HepG2 (cell line): ENCODE measurements at regions not wholly inside any gene's neighbourhood (a gene's known extent, or its start where the extent isn't known, plus 50 kb on each side); places are given as distances from the start of the nearest gene placed in this dataset.

Source experiments
- ATAC-seq: fragments of 200-7000 bp; cut with Tn5 transposase; 3 replicates; pipeline ENCODE4 v1.9.1; 2020; ENCODE audit warnings: mild to moderate bottlenecking, moderate library complexity
- BruUV-seq: library from RNA; stranded (reverse); fragments of 400-500 nt; replicated peaks from 2 replicates; lab custom pipeline; 2021; lab: Mats Ljungman, UMichigan
- CTCF ChIA-PET: fragments of 300-600 bp; formaldehyde crosslinking; extraction: SDS; loops from one replicate; lab custom pipeline; 2021; ENCODE audit warnings: low total read pairs, inconsistent platforms, low intra/inter-chr PET ratio; lab: Yijun Ruan, JAX
- POLR2A ChIA-PET: fragments of 350-600 bp; sonication (Branson Sonifier 250); formaldehyde crosslinking; loops from one replicate; lab custom pipeline; 2020; ENCODE audit warnings: antibody characterized with exemption, inconsistent platforms; lab: Yijun Ruan, JAX
- DNase-seq: peaks from one replicate; pipeline ENCODE4 v3.0.0-alpha.2; 2015; ENCODE audit warnings: low spot score
- FAIRE-seq: peaks from 3 replicates; lab custom pipeline; 2011; peaks lifted over from hg19 to GRCh38; lab: Jason Lieb, UNC
- H2AFZ ChIP-seq: one replicate; pipeline ENCODE4 v1.6.1; 2011; ENCODE audit warnings: low read length, inconsistent platforms
- H3K27ac ChIP-seq: fragments of 300-600 bp; 3 replicates; pipeline ENCODE4 v1.8.0; 2011; ENCODE audit warnings: mixed run types, mild to moderate bottlenecking, mixed read lengths, low read length, inconsistent platforms; ENCODE audit not compliant: insufficient read depth; ENCODE audit errors: extremely low read length
- H3K27me3 ChIP-seq, 2 experiments: fragments of 200-600 bp in 1 of 2; 2 replicates in 1 of 2; 3 replicates in 1 of 2; pipeline versions ENCODE4 v1.6.0 to v1.8.0; 2011; ENCODE audit warnings: low read length in 2 of 2, mild to moderate bottlenecking in 2 of 2, moderate library complexity in 2 of 2, inconsistent platforms in 1 of 2; ENCODE audit not compliant: insufficient read depth in 2 of 2, control insufficient read depth in 1 of 2
- H3K36me3 ChIP-seq, 2 experiments: fragments of 200-600 bp in 1 of 2; replicated peaks in 1 of 2; 2 replicates in 1 of 2; 3 replicates in 1 of 2; pipeline versions ENCODE4 v1.5.1 to v1.8.0; 2011; ENCODE audit warnings: low read length in 2 of 2, inconsistent platforms in 1 of 2; ENCODE audit not compliant: insufficient read depth in 2 of 2, control insufficient read depth in 1 of 2
- H3K4me1 ChIP-seq: 2 replicates; pipeline ENCODE4 v1.5.1; 2012; ENCODE audit warnings: low read length, inconsistent platforms; ENCODE audit not compliant: insufficient read depth
- H3K4me2 ChIP-seq: 2 replicates; pipeline ENCODE4 v1.6.0; 2011; ENCODE audit warnings: low read depth, low read length, inconsistent platforms
- H3K4me3 ChIP-seq, 3 experiments: fragments of 200-600 bp in 1 of 3; sonication (generic), shearing (Covaris generic) in 1 of 3; replicated peaks in 1 of 3; 2 replicates each; pipeline ENCODE4 v1.5.1; 2011 to 2016; ENCODE audit warnings: low read length in 3 of 3, inconsistent platforms in 2 of 3, low read depth in 2 of 3, mild to moderate bottlenecking in 2 of 3, control low read depth in 1 of 3, mixed read lengths in 1 of 3; ENCODE audit not compliant: insufficient read depth in 1 of 3
- H3K79me2 ChIP-seq: one replicate; pipeline ENCODE4 v1.6.1; 2011; ENCODE audit warnings: low read length, inconsistent platforms; ENCODE audit not compliant: insufficient read depth
- H3K9ac ChIP-seq: 2 replicates; pipeline ENCODE4 v1.6.0; 2011; ENCODE audit warnings: mild to moderate bottlenecking, low read depth, low read length, inconsistent platforms; ENCODE audit not compliant: insufficient read depth
- H3K9me3 ChIP-seq: 2 replicates; pipeline ENCODE4 v1.5.1; 2012; ENCODE audit warnings: mild to moderate bottlenecking, low read length
- H4K20me1 ChIP-seq: 2 replicates; pipeline ENCODE4 v1.6.0; 2011; ENCODE audit warnings: inconsistent platforms, mild to moderate bottlenecking, low read length, moderate library complexity; ENCODE audit not compliant: insufficient read depth
- FOSL2 ChIP-seq: sonication (generic); formaldehyde crosslinking; IDR thresholded peaks from 2 replicates; pipeline ENCODE4 v1.4.0; 2020; ENCODE audit warnings: missing genetic modification reagents
- HMG20A ChIP-seq: IDR thresholded peaks from 2 replicates; pipeline ENCODE4 v1.6.1; 2016; ENCODE audit warnings: borderline replicate concordance
- NFRKB ChIP-seq: fragments of 450-650 bp; IDR thresholded peaks from 2 replicates; pipeline ENCODE4 v1.6.1; 2017
- PHB2 ChIP-seq: fragments of 450-650 bp; IDR thresholded peaks from 2 replicates; pipeline ENCODE4 v1.6.1; 2018; ENCODE audit not compliant: partially characterized antibody
- ZNF274 ChIP-seq: sonication (generic); formaldehyde crosslinking; IDR thresholded peaks from 2 replicates; pipeline ENCODE4 v1.5.1; 2020; ENCODE audit warnings: mild to moderate bottlenecking, missing genetic modification reagents
- ZNF552 ChIP-seq: sonication (generic); formaldehyde crosslinking; IDR thresholded peaks from 2 replicates; pipeline ENCODE4 v1.9.0; 2022; ENCODE audit warnings: missing genetic modification reagents, mild to moderate bottlenecking, borderline replicate concordance
- WGBS: methylation state at CpG from one replicate; pipeline ENCODE4 v1.1.6; 2017; ENCODE audit warnings: low lambda C conversion rate; 5-methylcytosine and 5-hydroxymethylcytosine counted together
- in situ Hi-C: cut with HindIII; loops from 2 replicates; pipeline ENCODE4 v1.10.0; 2017; ENCODE audit warnings: low pct_unique_long_range_greater_than_20kb; ENCODE audit not compliant: extremely low pct_ligation_motif_present
- intact Hi-C: fragments of 100-400 bp; cut with micrococcal nuclease; formaldehyde crosslinking; loops from one replicate; pipeline ENCODE4 v1.10.0; 2022; ENCODE audit not compliant: unreplicated experiment
- TF ChIP-seq, protein P1 (sequence below): sonication (generic); formaldehyde crosslinking; IDR thresholded peaks from 2 replicates; pipeline ENCODE4 v1.5.0; 2020; ENCODE audit warnings: missing genetic modification reagents
- TF ChIP-seq, protein P2 (sequence below): sonication (generic); formaldehyde crosslinking; IDR thresholded peaks from 2 replicates; pipeline ENCODE4 v1.4.0; 2020; ENCODE audit warnings: missing genetic modification reagents
- TF ChIP-seq, protein P3 (sequence below): sonication (generic); formaldehyde crosslinking; conservative IDR thresholded peaks from 2 replicates; pipeline ENCODE4 v1.5.0; 2020; ENCODE audit warnings: missing genetic modification reagents
- TF ChIP-seq, protein P4 (sequence below): sonication (generic); formaldehyde crosslinking; IDR thresholded peaks from 2 replicates; pipeline ENCODE4 v1.4.0; 2020; ENCODE audit warnings: missing genetic modification reagents, borderline replicate concordance
- TF ChIP-seq, protein P5 (sequence below): fragments of 450-650 bp; IDR thresholded peaks from 2 replicates; pipeline ENCODE4 v1.6.1; 2016

DNA sequence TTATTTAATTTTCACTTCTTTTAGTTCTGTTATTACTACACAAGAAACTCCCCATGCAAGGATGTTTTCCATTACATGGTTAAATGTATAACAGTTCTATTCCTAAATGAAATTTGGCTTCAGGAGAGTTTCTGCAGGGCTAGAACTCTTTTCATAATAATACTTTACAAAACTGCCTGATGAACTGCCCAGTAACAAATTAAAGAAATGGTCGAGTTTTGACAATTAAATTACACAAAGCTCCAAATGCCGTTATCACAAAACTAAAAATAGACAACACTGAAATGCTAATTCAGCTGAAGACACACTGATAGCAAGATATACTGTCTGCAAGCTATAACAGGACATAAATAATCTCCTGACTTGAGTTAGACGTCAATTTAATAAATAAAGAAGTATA is 435.2 kb upstream of the CCDC54 start:
- H3K9me3 ChIP-seq: no peaks in the 10 kb centered on the region
- no peak overlapping the region for H2AFZ ChIP-seq
- no TSS peak for BruUV-seq
- no peaks in the 10 kb centered on the region for H3K4me1 ChIP-seq
- H3K4me3 ChIP-seq: no peak overlapping the region
- in situ Hi-C loops (no loop called here), intact Hi-C loops (no loop called here)
- no peak overlapping the region for H3K9ac ChIP-seq
- no peaks in the 10 kb centered on the region for H3K79me2 ChIP-seq
- 15% methylated on average over 3 of the region's 3 CpGs for WGBS
- H3K27ac ChIP-seq: no peak overlapping the region
- H3K4me2 ChIP-seq: no peak overlapping the region
- H3K27me3 ChIP-seq: no peaks in the 10 kb centered on the region
- CTCF ChIA-PET: no interaction called here
- no peaks in the 10 kb centered on the region for H3K36me3 ChIP-seq
- no peak for ATAC-seq
- POLR2A ChIA-PET: no interaction called here
- H4K20me1 ChIP-seq: no peaks in the 10 kb centered on the region
- FAIRE-seq: no peak
- no peak for DNase-seq
- TF ChIP-seq ZNF552 (no peak), PHB2 (no peak), ZNF274 (no peak), NFRKB (no peak), HMG20A (CRISPR knock-in tag) (no peak), FOSL2 (no peak)
- TF ChIP-seq, protein P1, sequence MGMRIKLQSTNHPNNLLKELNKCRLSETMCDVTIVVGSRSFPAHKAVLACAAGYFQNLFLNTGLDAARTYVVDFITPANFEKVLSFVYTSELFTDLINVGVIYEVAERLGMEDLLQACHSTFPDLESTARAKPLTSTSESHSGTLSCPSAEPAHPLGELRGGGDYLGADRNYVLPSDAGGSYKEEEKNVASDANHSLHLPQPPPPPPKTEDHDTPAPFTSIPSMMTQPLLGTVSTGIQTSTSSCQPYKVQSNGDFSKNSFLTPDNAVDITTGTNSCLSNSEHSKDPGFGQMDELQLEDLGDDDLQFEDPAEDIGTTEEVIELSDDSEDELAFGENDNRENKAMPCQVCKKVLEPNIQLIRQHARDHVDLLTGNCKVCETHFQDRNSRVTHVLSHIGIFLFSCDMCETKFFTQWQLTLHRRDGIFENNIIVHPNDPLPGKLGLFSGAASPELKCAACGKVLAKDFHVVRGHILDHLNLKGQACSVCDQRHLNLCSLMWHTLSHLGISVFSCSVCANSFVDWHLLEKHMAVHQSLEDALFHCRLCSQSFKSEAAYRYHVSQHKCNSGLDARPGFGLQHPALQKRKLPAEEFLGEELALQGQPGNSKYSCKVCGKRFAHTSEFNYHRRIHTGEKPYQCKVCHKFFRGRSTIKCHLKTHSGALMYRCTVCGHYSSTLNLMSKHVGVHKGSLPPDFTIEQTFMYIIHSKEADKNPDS (CRISPR knock-in tag): no peak
- TF ChIP-seq, protein P2, sequence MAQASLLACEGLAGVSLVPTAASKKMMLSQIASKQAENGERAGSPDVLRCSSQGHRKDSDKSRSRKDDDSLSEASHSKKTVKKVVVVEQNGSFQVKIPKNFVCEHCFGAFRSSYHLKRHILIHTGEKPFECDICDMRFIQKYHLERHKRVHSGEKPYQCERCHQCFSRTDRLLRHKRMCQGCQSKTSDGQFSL (CRISPR knock-in tag): no peak
- TF ChIP-seq, protein P3, sequence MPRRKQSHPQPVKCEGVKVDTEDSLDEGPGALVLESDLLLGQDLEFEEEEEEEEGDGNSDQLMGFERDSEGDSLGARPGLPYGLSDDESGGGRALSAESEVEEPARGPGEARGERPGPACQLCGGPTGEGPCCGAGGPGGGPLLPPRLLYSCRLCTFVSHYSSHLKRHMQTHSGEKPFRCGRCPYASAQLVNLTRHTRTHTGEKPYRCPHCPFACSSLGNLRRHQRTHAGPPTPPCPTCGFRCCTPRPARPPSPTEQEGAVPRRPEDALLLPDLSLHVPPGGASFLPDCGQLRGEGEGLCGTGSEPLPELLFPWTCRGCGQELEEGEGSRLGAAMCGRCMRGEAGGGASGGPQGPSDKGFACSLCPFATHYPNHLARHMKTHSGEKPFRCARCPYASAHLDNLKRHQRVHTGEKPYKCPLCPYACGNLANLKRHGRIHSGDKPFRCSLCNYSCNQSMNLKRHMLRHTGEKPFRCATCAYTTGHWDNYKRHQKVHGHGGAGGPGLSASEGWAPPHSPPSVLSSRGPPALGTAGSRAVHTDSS (CRISPR knock-in tag): no peak
- TF ChIP-seq, protein P4, sequence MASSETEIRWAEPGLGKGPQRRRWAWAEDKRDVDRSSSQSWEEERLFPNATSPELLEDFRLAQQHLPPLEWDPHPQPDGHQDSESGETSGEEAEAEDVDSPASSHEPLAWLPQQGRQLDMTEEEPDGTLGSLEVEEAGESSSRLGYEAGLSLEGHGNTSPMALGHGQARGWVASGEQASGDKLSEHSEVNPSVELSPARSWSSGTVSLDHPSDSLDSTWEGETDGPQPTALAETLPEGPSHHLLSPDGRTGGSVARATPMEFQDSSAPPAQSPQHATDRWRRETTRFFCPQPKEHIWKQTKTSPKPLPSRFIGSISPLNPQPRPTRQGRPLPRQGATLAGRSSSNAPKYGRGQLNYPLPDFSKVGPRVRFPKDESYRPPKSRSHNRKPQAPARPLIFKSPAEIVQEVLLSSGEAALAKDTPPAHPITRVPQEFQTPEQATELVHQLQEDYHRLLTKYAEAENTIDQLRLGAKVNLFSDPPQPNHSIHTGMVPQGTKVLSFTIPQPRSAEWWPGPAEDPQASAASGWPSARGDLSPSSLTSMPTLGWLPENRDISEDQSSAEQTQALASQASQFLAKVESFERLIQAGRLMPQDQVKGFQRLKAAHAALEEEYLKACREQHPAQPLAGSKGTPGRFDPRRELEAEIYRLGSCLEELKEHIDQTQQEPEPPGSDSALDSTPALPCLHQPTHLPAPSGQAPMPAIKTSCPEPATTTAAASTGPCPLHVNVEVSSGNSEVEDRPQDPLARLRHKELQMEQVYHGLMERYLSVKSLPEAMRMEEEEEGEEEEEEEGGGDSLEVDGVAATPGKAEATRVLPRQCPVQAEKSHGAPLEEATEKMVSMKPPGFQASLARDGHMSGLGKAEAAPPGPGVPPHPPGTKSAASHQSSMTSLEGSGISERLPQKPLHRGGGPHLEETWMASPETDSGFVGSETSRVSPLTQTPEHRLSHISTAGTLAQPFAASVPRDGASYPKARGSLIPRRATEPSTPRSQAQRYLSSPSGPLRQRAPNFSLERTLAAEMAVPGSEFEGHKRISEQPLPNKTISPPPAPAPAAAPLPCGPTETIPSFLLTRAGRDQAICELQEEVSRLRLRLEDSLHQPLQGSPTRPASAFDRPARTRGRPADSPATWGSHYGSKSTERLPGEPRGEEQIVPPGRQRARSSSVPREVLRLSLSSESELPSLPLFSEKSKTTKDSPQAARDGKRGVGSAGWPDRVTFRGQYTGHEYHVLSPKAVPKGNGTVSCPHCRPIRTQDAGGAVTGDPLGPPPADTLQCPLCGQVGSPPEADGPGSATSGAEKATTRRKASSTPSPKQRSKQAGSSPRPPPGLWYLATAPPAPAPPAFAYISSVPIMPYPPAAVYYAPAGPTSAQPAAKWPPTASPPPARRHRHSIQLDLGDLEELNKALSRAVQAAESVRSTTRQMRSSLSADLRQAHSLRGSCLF (CRISPR knock-in tag): no peak
- TF ChIP-seq, protein P5, sequence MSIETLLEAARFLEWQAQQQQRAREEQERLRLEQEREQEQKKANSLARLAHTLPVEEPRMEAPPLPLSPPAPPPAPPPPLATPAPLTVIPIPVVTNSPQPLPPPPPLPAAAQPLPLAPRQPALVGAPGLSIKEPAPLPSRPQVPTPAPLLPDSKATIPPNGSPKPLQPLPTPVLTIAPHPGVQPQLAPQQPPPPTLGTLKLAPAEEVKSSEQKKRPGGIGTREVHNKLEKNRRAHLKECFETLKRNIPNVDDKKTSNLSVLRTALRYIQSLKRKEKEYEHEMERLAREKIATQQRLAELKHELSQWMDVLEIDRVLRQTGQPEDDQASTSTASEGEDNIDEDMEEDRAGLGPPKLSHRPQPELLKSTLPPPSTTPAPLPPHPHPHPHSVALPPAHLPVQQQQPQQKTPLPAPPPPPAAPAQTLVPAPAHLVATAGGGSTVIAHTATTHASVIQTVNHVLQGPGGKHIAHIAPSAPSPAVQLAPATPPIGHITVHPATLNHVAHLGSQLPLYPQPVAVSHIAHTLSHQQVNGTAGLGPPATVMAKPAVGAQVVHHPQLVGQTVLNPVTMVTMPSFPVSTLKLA: no peak
